ENCODE measurements at regions not wholly inside any gene's neighbourhood (a gene's known extent, or its start where the extent isn't known, plus 50 kb on each side); places are given as distances from the start of the nearest gene placed in this dataset.
A peak's percentile ranks its signal among the peaks of the same experiment; 100 is the strongest.

DNA sequence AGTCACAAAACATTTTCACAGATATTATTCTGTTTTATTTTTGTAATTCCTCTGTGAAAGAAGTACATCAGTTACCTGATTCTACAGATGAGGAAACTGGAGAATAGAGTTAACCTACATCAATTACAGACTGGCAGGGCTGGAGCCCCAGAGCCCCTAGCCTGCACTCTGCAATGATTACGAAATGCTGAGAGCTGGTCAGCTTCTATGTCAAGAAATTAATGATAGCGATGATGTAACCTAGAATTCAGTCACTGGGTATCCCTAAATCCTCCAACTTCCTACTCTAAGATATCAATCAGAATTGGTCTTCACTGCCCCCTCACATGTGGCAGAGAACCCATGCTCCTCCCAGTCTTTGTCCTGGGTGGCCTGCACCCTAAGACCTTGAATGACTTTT is 273.5 kb upstream of the PLET1 start:
- no peaks in the 10 kb centered on the region; a peak in 1 of 5 replicates for H3K27me3 ChIP-seq (ENCODE audit: control insufficient read depth in 1 of 2, insufficient read depth in 2 of 2, low read length in 2 of 2)
- intact Hi-C loops (cut with micrococcal nuclease; ENCODE audit: unreplicated experiment) (no loop called here), in situ Hi-C loops (cut with HindIII; ENCODE audit: extremely low pct_ligation_motif_present, low pct_unique_long_range_greater_than_20kb) (no loop called here)
- CTCF ChIA-PET (ENCODE audit: low intra/inter-chr PET ratio, low total read pairs): no interaction called here
- FAIRE-seq (no peak), DNase-seq (ENCODE audit: low spot score) (no peak), ATAC-seq (no peak)
- H3K79me2 ChIP-seq (ENCODE audit: insufficient read depth, low read length): no peaks in the 10 kb centered on the region
- no peaks in the 10 kb centered on the region for H3K4me1 ChIP-seq (ENCODE audit: insufficient read depth, low read length)
- no TSS peak for BruUV-seq (replicated peaks)
- H2AFZ ChIP-seq (ENCODE audit: low read length): no peak overlapping the region
- H3K9ac ChIP-seq (ENCODE audit: insufficient read depth, low read depth, low read length): no peak overlapping the region
- H3K9me3 ChIP-seq (ENCODE audit: low read length): no peaks in the 10 kb centered on the region
- no peaks in the 10 kb centered on the region for H3K36me3 ChIP-seq (replicated peaks in 1 of 2; ENCODE audit: control insufficient read depth in 1 of 2, insufficient read depth in 2 of 2, low read length in 2 of 2)
- POLR2A ChIA-PET: no interaction called here
- H4K20me1 ChIP-seq (ENCODE audit: insufficient read depth, low read length): no peaks in the 10 kb centered on the region
- 56% methylated on average over 2 of the region's 2 CpGs for WGBS (ENCODE audit: low lambda C conversion rate)
- no peak overlapping the region for H3K4me2 ChIP-seq (ENCODE audit: low read depth, low read length)
- H3K4me3 ChIP-seq (replicated peaks in 1 of 3; ENCODE audit: insufficient read depth in 1 of 3, low read depth in 2 of 3, low read length in 3 of 3): no peak overlapping the region
- TF ChIP-seq CEBPB (IDR thresholded peaks at IDR 0.05; ENCODE audit: borderline replicate concordance, low read depth, low read length) (peak; percentile 59), DMAP1 (CRISPR knock-in tag; IDR thresholded peaks at IDR 0.05) (no peak), GATAD2A (CRISPR knock-in tag; IDR thresholded peaks at IDR 0.05) (no peak), ATF7 (IDR thresholded peaks at IDR 0.05) (0 out of 2 replicates have a peak, but pooled peaks have one; percentile 13), ATF7 (CRISPR knock-in tag; IDR thresholded peaks at IDR 0.05) (no peak)
- H3K27ac ChIP-seq (ENCODE audit: extremely low read length, insufficient read depth, low read length): no peak overlapping the region

DNA sequence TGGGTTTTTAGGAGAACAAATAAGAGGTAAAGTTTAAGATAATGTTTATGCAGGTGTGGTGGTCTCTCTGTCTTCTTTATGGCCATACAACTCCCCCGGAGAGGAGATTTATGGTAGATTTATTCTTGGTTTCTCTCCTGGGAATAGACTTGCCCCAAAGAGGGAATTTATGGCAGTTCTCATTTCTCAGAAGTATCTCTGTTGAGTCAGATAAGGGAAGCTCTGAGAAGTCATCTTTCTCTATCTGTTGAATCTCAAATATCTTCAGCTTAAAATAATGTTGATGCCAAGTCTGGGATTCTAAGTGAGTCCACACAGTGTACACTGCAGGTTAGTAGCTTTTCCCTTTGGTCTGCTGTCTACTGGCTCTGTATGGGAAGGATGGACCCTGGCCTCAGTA is 276.4 kb upstream of the PLET1 start:
- no peak for FAIRE-seq
- no peak for ATAC-seq
- ChIA-PET CTCF (ENCODE audit: low intra/inter-chr PET ratio, low total read pairs) (no interaction called here), POLR2A (no interaction called here)
- no peak for DNase-seq (ENCODE audit: low spot score)
- Histone ChIP-seq H3K79me2 (ENCODE audit: insufficient read depth, low read length) (no peaks in the 10 kb centered on the region), H3K9ac (ENCODE audit: insufficient read depth, low read depth, low read length) (no peak overlapping the region), H3K36me3 (replicated peaks in 1 of 2; ENCODE audit: control insufficient read depth in 1 of 2, insufficient read depth in 2 of 2, low read length in 2 of 2) (no peaks in the 10 kb centered on the region), H3K4me1 (ENCODE audit: insufficient read depth, low read length) (no peaks in the 10 kb centered on the region), H2AFZ (ENCODE audit: low read length) (no peak overlapping the region), H3K4me2 (ENCODE audit: low read depth, low read length) (no peak overlapping the region), H3K9me3 (ENCODE audit: low read length) (no peaks in the 10 kb centered on the region), H3K4me3 (replicated peaks in 1 of 3; ENCODE audit: insufficient read depth in 1 of 3, low read depth in 2 of 3, low read length in 3 of 3) (no peak overlapping the region), H3K27ac (ENCODE audit: extremely low read length, insufficient read depth, low read length) (no peak overlapping the region), H3K27me3 (ENCODE audit: control insufficient read depth in 1 of 2, insufficient read depth in 2 of 2, low read length in 2 of 2) (no peaks in the 10 kb centered on the region; a peak in 1 of 5 replicates), H4K20me1 (ENCODE audit: insufficient read depth, low read length) (no peaks in the 10 kb centered on the region)
- in situ Hi-C loops (cut with HindIII; ENCODE audit: extremely low pct_ligation_motif_present, low pct_unique_long_range_greater_than_20kb): no loop called here
- TF ChIP-seq TARDBP (CRISPR knock-in tag; IDR thresholded peaks at IDR 0.05): no peak
- no peak for TF ChIP-seq PCBP1 (IDR thresholded peaks at IDR 0.05; ENCODE audit: borderline replicate concordance, low read depth, low read length)
- TF ChIP-seq ZNF432 (CRISPR knock-in tag; IDR thresholded peaks at IDR 0.05; ENCODE audit: borderline replicate concordance): no peak
- TF ChIP-seq, protein P1, sequence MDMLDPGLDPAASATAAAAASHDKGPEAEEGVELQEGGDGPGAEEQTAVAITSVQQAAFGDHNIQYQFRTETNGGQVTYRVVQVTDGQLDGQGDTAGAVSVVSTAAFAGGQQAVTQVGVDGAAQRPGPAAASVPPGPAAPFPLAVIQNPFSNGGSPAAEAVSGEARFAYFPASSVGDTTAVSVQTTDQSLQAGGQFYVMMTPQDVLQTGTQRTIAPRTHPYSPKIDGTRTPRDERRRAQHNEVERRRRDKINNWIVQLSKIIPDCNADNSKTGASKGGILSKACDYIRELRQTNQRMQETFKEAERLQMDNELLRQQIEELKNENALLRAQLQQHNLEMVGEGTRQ (IDR thresholded peaks at IDR 0.05; ENCODE audit: low read depth, low read length): no peak
- TF ChIP-seq, protein P1 (CRISPR knock-in tag; IDR thresholded peaks at IDR 0.05; ENCODE audit: borderline replicate concordance): no peak
- TF ChIP-seq CEBPB (IDR thresholded peaks at IDR 0.05; ENCODE audit: borderline replicate concordance, low read depth, low read length): no peak
- no peak for TF ChIP-seq RBFOX2 (IDR thresholded peaks at IDR 0.05; ENCODE audit: low read depth, low read length)
- TF ChIP-seq ZNF589 (CRISPR knock-in tag; conservative IDR thresholded peaks at IDR 0.05): no peak
- no peak for TF ChIP-seq SP1 (IDR thresholded peaks at IDR 0.05)
- TF ChIP-seq SP1 (CRISPR knock-in tag; IDR thresholded peaks at IDR 0.05): no peak
- intact Hi-C loops (cut with micrococcal nuclease; ENCODE audit: unreplicated experiment): no loop called here
- BruUV-seq (replicated peaks): no TSS peak
- WGBS (ENCODE audit: low lambda C conversion rate): 0% methylated on average over 1 of the region's 1 CpG

Data from HepG2 (cell line).